ENCODE measurements at regions not wholly inside any gene's neighbourhood (a gene's known extent, or its start where the extent isn't known, plus 50 kb on each side); places are given as distances from the start of the nearest gene placed in this dataset.

GRCh38 chr9:108162664-108163063, 673.1 kb upstream of the KLF4 start:
- TF ChIP-seq CTCF (conservative IDR thresholded peaks at IDR 0.05; ENCODE audit: low read length) (no peak), EZH2phosphoT487 (IDR thresholded peaks at IDR 0.05; ENCODE audit: borderline replicate concordance) (no peak)

Measured in Loucy (cell line).